ENCODE measurements at regions not wholly inside any gene's neighbourhood (a gene's known extent, or its start where the extent isn't known, plus 50 kb on each side); places are given as distances from the start of the nearest gene placed in this dataset.

GRCh38 chrX:20666331-20666730 lies 399.6 kb upstream of the RPS6KA3 start:
- WGBS, 4 donors = 33 to 57% (median 46%) methylated on average over 3 of the region's 3 CpGs
- no peaks in the 10 kb centered on the region for H3K36me3 ChIP-seq
- no peaks in the 10 kb centered on the region for H3K9me3 ChIP-seq
- ATAC-seq = no peak
- no peak overlapping the region for H3K27ac ChIP-seq
- no peak for TF ChIP-seq POLR2A (IDR thresholded peaks at IDR 0.05)
- DNase-seq = no peak
- no peak overlapping the region for H3K4me3 ChIP-seq
- intact Hi-C loops (cut with DNase I) = no loop called here
- H3K27me3 ChIP-seq = peaks cover 0 to 13% (median 0%) of the 10 kb centered on the region in 9 donors
- H3K4me1 ChIP-seq = no peaks in the 10 kb centered on the region

GRCh38 chrX:20665481-20665880 lies 398.8 kb upstream of the RPS6KA3 start:
- intact Hi-C loops (cut with DNase I) = no loop called here

GRCh38 chrX:20664774-20665173 lies 398.1 kb upstream of the RPS6KA3 start:
- intact Hi-C loops (cut with DNase I) = no loop called here
- Histone ChIP-seq H3K27ac (no peak overlapping the region), H3K4me1 (no peaks in the 10 kb centered on the region), H3K9me3 (no peaks in the 10 kb centered on the region), H3K36me3 (no peaks in the 10 kb centered on the region), H3K27me3 (peaks cover 0 to 14% (median 0%) of the 10 kb centered on the region in 9 donors), H3K4me3 (no peak overlapping the region)
- no peak for DNase-seq
- no peak for TF ChIP-seq CTCF (IDR thresholded peaks at IDR 0.05)
- no peak for TF ChIP-seq POLR2A (IDR thresholded peaks at IDR 0.05)
- ATAC-seq = no peak
- 20 to 49% (median 36%) methylated on average over 3 of the region's 3 CpGs for WGBS, 4 donors

More at GRCh38 chrX:20665481-20665880, 398.8 kb upstream of the RPS6KA3 start:
- no peak overlapping the region for H3K27ac ChIP-seq
- no peak for TF ChIP-seq POLR2A (IDR thresholded peaks at IDR 0.05)
- TF ChIP-seq CTCF (IDR thresholded peaks at IDR 0.05) = no peak
- H3K4me3 ChIP-seq = no peak overlapping the region
- H3K27me3 ChIP-seq = peaks cover 0 to 14% (median 0%) of the 10 kb centered on the region in 9 donors
- H3K36me3 ChIP-seq = no peaks in the 10 kb centered on the region
- ATAC-seq = no peak
- H3K9me3 ChIP-seq = no peaks in the 10 kb centered on the region
- WGBS, 4 donors = 62 to 74% (median 71%) methylated on average over 5 of the region's 5 CpGs
- H3K4me1 ChIP-seq = no peaks in the 10 kb centered on the region
- DNase-seq = no peak

- WGBS, 4 donors = 46 to 79% (median 58%) methylated on average over 2 of the region's 2 CpGs
- H3K27me3 ChIP-seq = peaks cover 0 to 14% (median 0%) of the 10 kb centered on the region in 9 donors
- DNase-seq = no peak
- H3K4me3 ChIP-seq = no peak overlapping the region
- ATAC-seq = no peak
- intact Hi-C loops (cut with DNase I) = no loop called here
- no peaks in the 10 kb centered on the region for H3K36me3 ChIP-seq
- H3K9me3 ChIP-seq = no peaks in the 10 kb centered on the region
- H3K27ac ChIP-seq = no peak overlapping the region
- no peaks in the 10 kb centered on the region for H3K4me1 ChIP-seq
- no peak for TF ChIP-seq CTCF (IDR thresholded peaks at IDR 0.05)
- TF ChIP-seq POLR2A (IDR thresholded peaks at IDR 0.05) = no peak
Observed at GRCh38 chrX:20664131-20664530, 397.4 kb upstream of the RPS6KA3 start.

- Histone ChIP-seq H3K4me3 (no peak overlapping the region), H3K27me3 (peaks cover 0 to 14% (median 0%) of the 10 kb centered on the region in 9 donors), H3K27ac (no peak overlapping the region), H3K9me3 (no peaks in the 10 kb centered on the region), H3K36me3 (no peaks in the 10 kb centered on the region), H3K4me1 (no peaks in the 10 kb centered on the region)
- ATAC-seq (no peak), DNase-seq (no peak)
- intact Hi-C loops (cut with DNase I) = no loop called here
- TF ChIP-seq POLR2A (IDR thresholded peaks at IDR 0.05) = no peak
- TF ChIP-seq CTCF (IDR thresholded peaks at IDR 0.05) = no peak
- whole genome bisulfite sequencing, 4 donors = 51 to 57% (median 54%) methylated on average over 2 of the region's 2 CpGs
Observed at GRCh38 chrX:20663336-20663735, 396.6 kb upstream of the RPS6KA3 start.
